ENCODE measurements at regions not wholly inside any gene's neighbourhood (a gene's known extent, or its start where the extent isn't known, plus 50 kb on each side); places are given as distances from the start of the nearest gene placed in this dataset.
"Not testable (repeated sequence)": the region's sequence is repeated elsewhere in the genome, so short reads cannot be mapped to it uniquely, and the experiment has no call there.

DNA sequence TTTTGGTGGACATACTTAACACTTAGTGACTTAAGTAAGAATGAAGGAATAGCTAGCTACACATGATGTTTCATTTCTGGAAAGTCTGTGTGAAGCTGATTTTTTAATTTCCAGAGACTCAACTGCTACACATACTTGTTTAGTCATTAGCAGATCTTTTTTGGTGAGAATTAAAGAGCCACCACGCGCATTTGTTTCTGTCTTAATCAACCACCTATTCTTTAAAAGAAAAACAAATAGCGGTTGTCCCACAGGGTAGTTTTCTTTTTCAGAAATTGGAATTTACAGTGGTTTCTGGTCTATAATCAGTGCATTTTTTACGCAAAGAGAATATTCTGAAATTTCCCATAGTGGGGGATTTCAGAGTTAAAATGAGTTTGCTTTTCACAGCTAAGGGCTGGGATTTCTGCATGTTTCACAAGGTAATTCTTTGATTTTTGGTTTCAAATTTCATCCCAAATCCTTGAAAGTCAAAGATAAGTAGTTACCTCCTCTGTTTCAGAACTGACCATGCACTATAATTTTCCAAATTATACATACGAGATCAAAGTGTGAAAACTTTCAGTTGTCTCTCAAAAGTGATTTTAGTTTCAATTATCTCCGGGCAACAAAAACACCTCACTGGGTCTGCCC is 631.0 kb upstream of the GRM7 start:
- DNase-seq = no peak

DNA sequence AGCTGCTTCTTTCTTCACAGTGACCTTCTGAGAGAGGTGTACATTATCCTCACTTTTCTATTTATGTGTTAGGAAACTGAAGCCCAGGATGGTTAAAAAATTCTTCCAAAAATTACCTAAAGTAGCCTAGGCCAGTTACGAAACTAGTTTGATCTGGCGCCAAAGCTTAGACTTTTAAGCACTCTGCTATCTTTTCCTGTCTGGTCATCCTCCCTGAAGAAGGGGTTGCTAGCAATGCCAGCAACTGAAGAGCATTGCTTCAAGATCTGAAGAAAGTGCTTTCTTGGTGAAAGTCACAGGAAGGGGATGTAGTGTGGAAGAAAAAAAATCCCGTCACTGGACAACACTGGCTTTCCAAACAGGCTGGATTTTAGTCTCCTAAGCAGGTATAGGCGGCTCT is 618.8 kb upstream of the GRM7 start:
- DNase-seq = no peak

GRCh38 chr3:6248528-6248927 is 612.4 kb upstream of the GRM7 start:
- no peak for DNase-seq

DNA sequence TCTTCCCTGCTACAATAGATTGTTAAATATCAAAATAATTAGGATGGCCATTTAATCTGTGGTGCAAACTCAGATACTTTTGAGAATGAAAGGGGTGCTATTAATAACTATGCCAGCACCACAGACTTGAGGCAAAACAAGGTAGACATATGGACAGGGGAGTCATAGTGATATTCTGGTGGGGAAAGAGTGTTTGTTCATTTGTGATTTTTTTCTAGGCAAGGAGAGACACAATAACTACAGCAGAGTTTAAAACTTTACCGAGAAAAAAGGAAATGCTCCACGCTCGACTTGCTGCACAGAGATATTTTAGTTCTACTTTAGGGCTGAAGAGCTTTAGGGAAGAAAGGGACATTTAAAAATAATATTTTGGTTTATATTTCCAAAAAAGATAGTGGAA is 611.2 kb upstream of the GRM7 start:
- no peak for DNase-seq

DNA sequence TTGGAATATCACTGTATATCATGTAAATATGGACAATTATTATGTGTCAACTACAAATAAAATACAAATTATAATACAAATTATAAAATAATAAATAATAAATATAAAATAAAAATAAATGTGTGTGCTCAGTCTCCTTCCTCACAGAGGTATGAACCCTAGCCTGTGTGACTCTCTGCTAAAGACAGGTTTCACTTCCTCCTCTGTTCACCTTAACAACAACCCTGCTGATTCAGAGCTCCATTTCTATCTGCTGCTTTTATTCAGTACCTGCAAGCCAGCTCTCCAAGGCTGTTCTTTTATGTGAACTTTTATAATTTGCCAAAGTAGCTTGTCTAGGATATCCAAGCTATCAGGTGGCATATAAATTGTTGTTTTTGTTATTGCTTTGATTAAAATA is 610.7 kb upstream of the GRM7 start:
- DNase-seq = no peak

- no peak for DNase-seq
Measured at GRCh38 chr3:6251612-6252400, 609.1 kb upstream of the GRM7 start.

DNA sequence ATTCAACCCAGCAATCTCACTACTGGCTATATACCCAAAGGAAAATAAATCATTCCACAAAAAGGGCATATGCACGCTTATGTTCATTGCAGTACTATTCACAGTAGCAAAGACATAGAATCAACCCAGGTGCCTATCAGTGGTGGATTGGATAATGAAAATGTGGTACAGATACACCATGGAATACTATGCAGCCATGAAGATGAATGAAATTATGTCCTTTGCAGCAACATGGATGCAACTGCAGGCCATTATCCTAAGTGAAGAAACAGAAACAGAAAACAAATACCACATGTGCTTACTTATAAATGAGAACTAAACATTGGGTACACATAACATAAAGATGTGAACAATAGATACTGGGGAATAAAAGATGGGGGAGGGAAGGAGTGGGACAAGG is 606.4 kb upstream of the GRM7 start:
- no peak for DNase-seq

GRCh38 chr3:6255229-6255628 is 605.7 kb upstream of the GRM7 start:
- DNase-seq = no peak

GRCh38 chr3:6260551-6261191 is 600.2 kb upstream of the GRM7 start:
- no peak for DNase-seq

DNA sequence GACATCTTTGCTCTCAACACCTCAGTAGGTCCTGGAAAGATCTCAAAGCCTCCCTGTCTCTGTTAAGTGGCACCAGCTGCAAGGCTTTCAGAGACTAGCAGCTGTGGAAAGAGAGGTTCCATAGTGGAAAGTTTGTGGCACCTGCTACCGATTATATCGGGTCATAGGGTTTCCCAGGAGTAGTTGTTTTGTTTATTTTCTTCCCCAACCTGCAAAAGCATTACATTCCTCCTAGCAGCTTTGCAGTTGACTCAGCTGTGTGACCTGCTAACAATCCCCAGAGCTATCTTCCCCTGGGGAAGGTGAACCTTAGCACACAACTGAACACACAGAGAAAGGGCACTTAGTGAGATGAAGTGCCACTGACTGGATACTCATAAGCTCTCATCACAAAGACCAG is 598.9 kb upstream of the GRM7 start:
- no peak for DNase-seq

DNA sequence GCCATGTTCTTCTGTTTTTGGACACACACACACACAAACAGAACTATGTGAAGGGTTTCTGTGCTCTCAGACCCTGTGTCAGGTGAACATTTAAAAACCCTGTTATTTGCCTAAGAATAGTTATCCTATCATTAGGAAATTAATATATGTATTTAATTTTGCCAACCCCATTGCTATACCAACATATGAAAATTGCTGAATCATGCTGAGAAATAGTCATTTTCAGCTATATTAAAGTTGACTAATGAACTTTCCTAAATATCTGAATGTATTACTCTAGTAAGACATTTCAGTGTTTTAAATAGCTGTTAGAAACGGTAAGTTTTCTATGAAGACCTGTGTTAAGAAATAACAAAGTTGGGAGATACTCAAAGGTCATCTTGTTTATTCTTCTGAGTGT is 596.9 kb upstream of the GRM7 start:
- DNase-seq = no peak

- no peak for DNase-seq
Measured at GRCh38 chr3:6264906-6265305, 596.0 kb upstream of the GRM7 start.

DNA sequence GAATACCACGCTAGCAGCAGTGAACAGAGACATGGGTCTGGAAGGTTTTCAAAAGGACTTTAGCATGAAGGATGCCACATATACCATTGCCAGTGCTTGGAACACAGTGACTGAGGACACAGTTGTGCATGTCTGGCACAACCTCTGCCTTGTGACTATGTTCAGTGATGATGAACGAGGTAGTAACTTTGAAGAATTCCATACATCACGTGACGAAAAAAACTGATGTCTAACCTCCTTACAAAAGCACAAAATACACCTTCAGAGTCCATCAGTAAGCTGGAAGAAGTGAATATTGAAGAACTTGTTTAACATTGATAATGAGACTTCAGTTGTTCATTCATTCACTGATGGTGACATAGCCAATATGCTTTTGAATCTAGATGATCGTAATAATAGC is 594.8 kb upstream of the GRM7 start:
- no peak for DNase-seq

GRCh38 chr3:6273878-6274277 is 587.0 kb upstream of the GRM7 start:
- DNase-seq = no peak

DNA sequence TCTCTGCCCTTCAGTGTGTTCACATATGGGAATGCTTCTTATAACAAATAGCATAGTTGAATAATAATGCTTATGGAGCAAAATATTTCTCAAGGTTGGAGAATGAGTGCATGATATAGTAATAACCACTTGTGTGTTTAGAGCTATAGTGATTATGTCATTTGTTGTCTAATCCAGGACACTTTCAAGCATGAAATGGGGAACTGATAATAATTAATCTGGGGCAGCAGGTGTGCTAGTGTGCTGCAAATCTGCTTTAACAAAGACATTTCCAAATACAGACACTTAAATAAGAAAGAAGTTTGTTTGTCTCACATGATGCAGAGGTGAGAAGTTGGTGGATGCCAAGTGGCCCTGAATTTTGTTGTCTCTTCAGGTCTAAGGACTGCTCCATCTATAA is 579.3 kb upstream of the GRM7 start:
- DNase-seq = no peak

GRCh38 chr3:6282918-6283317 is 578.0 kb upstream of the GRM7 start:
- DNase-seq = no peak

- DNase-seq = no peak
Measured at GRCh38 chr3:6287088-6287875, 573.6 kb upstream of the GRM7 start.

DNA sequence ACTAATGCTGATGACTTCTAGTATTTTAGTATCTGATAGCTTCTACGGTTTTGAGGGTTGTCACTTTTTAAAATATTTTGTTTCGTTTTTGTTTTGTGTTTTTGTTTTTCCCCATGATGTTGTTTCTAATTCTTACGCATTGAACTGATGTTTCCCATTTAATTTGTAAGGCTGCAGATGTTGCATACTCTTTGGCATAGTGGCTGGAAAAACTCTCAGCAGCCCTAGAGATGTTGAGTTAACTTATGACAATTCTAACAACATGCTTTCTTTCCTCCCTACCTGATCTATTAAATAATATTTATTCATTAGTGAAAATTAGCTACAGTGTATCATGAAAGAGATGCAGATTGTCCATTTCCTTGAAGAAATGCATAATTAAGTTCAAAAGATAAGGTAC is 559.3 kb upstream of the GRM7 start:
- DNase-seq = no peak

DNA sequence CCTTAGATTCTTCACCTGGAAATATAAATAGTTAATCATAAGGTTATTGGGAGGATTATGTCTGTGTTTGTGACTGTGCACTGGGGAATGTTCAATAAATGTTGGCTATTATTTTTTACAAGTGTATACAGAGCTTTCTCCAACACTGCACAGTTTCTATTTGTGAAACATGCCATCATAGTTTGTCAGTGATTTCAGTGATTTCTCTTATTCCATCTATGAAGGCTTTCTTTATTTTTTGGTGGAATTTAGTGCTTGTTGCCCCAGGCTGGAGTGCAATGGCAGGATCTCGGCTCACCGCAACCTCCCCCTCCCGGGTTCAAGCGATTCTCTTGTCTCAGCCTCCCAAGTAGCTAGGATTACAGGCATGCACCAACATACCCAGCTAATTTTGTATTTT is 545.0 kb upstream of the GRM7 start:
- DNase-seq = no peak

GRCh38 chr3:6321999-6322398 is 538.9 kb upstream of the GRM7 start:
- no peak for DNase-seq

DNA sequence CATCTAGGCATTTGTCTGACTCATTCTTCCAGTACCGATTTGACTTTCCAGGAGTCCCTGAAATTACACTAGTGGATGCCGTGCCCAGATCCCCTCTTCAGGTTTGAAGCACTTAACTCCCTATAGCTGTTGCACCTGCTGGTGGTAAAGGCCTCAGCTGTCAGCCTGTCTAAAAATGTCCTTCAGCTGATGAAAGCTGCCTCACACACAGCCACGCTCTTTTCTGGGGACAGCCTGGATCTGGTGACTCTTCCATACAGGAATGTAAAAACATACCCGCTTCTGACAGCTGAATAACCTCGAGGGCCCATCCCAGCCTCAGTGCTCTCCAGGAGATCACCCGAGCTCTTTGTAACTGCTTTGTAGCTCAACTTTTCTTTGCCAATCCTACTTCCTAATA is 534.1 kb upstream of the GRM7 start:
- no peak for DNase-seq

- not testable (repeated sequence) for DNase-seq
Measured at GRCh38 chr3:6340980-6341325, 520.0 kb upstream of the GRM7 start.

GRCh38 chr3:6351752-6352151 is 509.2 kb upstream of the GRM7 start:
- no peak for DNase-seq

- DNase-seq = no peak
Measured at GRCh38 chr3:6354653-6355052, 506.3 kb upstream of the GRM7 start.
